Caco-2 (cell line): ENCODE measurements at regions not wholly inside any gene's neighbourhood (a gene's known extent, or its start where the extent isn't known, plus 50 kb on each side); places are given as distances from the start of the nearest gene placed in this dataset.

Experiments used
- BruUV-seq: library from RNA; stranded (reverse); fragments of 400-500 nt; replicated peaks from 2 replicates; lab custom pipeline; 2021; lab: Mats Ljungman, UMichigan
- CTCF ChIA-PET: fragments of 300-600 bp; sonication (Branson Sonifier 250); formaldehyde crosslinking; loops from one replicate; lab custom pipeline; 2022; ENCODE audit warnings: antibody characterized with exemption; lab: Charles Lee
- POLR2A ChIA-PET: fragments of 300-600 bp; sonication (Branson Sonifier 250); formaldehyde crosslinking; loops from one replicate; lab custom pipeline; 2022; ENCODE audit warnings: antibody characterized with exemption; lab: Charles Lee
- DNase-seq, 2 experiments: peaks; one replicate each; pipeline versions ENCODE4 v3.0.0 to v3.0.0-alpha.2; 2020 to 2022
- H3K27me3 ChIP-seq: replicated peaks from 2 replicates; pipeline ENCODE4 v1.6.0; 2011; ENCODE audit warnings: low read length; ENCODE audit not compliant: control insufficient read depth, insufficient read depth
- H3K36me3 ChIP-seq: 2 replicates; pipeline ENCODE4 v1.5.1; 2011; ENCODE audit warnings: low read length; ENCODE audit not compliant: control insufficient read depth, insufficient read depth
- H3K4me1 ChIP-seq: fragments of 250-450 bp; sonication (Bioruptor Pico); 2 replicates; pipeline ENCODE4 v1.5.1; 2020; ENCODE audit warnings: mild to moderate bottlenecking
- H3K4me3 ChIP-seq: 2 replicates; pipeline ENCODE4 v1.5.1; 2011; ENCODE audit warnings: low read depth, mild to moderate bottlenecking, control low read depth, low read length
- H3K9me3 ChIP-seq: fragments of 250-450 bp; sonication (Bioruptor Pico); 2 replicates; pipeline ENCODE4 v1.5.1; 2020; ENCODE audit warnings: mild to moderate bottlenecking, moderate library complexity
- H3K27ac Mint-ChIP-seq: one replicate; pipeline ENCODE4 v1.8.0; 2022; ENCODE audit warnings: mixed read lengths; ENCODE audit not compliant: unreplicated experiment
- H3K27me3 Mint-ChIP-seq: one replicate; pipeline ENCODE4 v1.8.0; 2022; ENCODE audit warnings: mixed read lengths; ENCODE audit not compliant: insufficient read depth, unreplicated experiment
- H3K36me3 Mint-ChIP-seq: one replicate; pipeline ENCODE4 v1.8.0; 2022; ENCODE audit warnings: mild to moderate bottlenecking, mixed read lengths; ENCODE audit not compliant: insufficient read depth, unreplicated experiment
- H3K4me1 Mint-ChIP-seq: one replicate; pipeline ENCODE4 v1.8.0; 2022; ENCODE audit warnings: low read depth, mixed read lengths; ENCODE audit not compliant: unreplicated experiment
- H3K4me3 Mint-ChIP-seq: one replicate; pipeline ENCODE4 v1.8.0; 2022; ENCODE audit warnings: mild to moderate bottlenecking, moderate library complexity, mixed read lengths; ENCODE audit not compliant: unreplicated experiment
- H3K9me3 Mint-ChIP-seq: one replicate; pipeline ENCODE4 v1.8.0; 2022; ENCODE audit warnings: mixed read lengths; ENCODE audit not compliant: unreplicated experiment
- intact Hi-C: fragments of 100-400 bp; cut with micrococcal nuclease; formaldehyde crosslinking; loops from one replicate; pipeline ENCODE4 v1.10.0; 2022; ENCODE audit not compliant: unreplicated experiment
- TF ChIP-seq, protein P1 (sequence below), 2 experiments: fragments of 200-600 bp in 1 of 2; IDR thresholded peaks; 1 replicate in 1 of 2; 2 replicates in 1 of 2; pipeline versions ENCODE4 v1.5.1 to v1.8.0; 2011 to 2022; ENCODE audit warnings: antibody characterized with exemption in 1 of 2, control low read depth in 1 of 2, inconsistent platforms in 1 of 2, low read depth in 1 of 2, low read length in 1 of 2, mild to moderate bottlenecking in 1 of 2, moderate library complexity in 1 of 2; ENCODE audit not compliant: insufficient read depth in 1 of 2, severe bottlenecking in 1 of 2, unreplicated experiment in 1 of 2

DNA sequence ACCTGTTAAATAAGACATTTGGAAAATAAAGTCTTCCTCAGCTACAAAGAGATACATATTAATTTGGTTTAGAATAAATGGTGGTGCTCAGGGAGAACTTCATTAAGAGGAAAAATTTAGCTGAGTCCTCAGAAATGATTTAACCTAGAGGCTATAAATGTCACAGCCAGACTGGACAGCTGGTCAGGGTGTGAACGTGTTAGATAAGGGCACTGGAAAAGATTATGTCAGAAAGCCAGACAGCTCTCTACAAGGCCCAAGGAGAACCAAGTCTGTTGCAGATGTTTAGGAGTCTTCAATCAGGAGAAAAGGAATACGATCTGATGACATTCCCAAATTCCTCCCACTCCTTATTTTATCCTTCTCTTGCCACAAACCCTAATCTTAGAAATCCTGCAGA, 265.2 kb downstream of the MAT2B start:
- Histone ChIP-seq H3K36me3 (no peaks in the 10 kb centered on the region), H3K4me1 (no peaks in the 10 kb centered on the region), H3K9me3 (no peaks in the 10 kb centered on the region), H3K27me3 (no peaks in the 10 kb centered on the region), H3K4me3 (no peak overlapping the region)
- no peak for DNase-seq
- Mint-ChIP-seq H3K36me3 (no peaks in the 10 kb centered on the region), H3K27ac (no peak overlapping the region), H3K4me1 (no peaks in the 10 kb centered on the region), H3K4me3 (no peak overlapping the region), H3K9me3 (no peaks in the 10 kb centered on the region), H3K27me3 (peaks cover 24% of the 10 kb centered on the region)
- CTCF ChIA-PET, result no interaction called here
- POLR2A ChIA-PET, result no interaction called here
- TF ChIP-seq, protein P1, sequence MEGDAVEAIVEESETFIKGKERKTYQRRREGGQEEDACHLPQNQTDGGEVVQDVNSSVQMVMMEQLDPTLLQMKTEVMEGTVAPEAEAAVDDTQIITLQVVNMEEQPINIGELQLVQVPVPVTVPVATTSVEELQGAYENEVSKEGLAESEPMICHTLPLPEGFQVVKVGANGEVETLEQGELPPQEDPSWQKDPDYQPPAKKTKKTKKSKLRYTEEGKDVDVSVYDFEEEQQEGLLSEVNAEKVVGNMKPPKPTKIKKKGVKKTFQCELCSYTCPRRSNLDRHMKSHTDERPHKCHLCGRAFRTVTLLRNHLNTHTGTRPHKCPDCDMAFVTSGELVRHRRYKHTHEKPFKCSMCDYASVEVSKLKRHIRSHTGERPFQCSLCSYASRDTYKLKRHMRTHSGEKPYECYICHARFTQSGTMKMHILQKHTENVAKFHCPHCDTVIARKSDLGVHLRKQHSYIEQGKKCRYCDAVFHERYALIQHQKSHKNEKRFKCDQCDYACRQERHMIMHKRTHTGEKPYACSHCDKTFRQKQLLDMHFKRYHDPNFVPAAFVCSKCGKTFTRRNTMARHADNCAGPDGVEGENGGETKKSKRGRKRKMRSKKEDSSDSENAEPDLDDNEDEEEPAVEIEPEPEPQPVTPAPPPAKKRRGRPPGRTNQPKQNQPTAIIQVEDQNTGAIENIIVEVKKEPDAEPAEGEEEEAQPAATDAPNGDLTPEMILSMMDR (IDR thresholded peaks at IDR 0.05; ENCODE audit: insufficient read depth in 1 of 2, low read depth in 1 of 2, low read length in 1 of 2, severe bottlenecking in 1 of 2, unreplicated experiment in 1 of 2), result no peak
- BruUV-seq, result no TSS peak
- intact Hi-C loops, result no loop called here

DNA sequence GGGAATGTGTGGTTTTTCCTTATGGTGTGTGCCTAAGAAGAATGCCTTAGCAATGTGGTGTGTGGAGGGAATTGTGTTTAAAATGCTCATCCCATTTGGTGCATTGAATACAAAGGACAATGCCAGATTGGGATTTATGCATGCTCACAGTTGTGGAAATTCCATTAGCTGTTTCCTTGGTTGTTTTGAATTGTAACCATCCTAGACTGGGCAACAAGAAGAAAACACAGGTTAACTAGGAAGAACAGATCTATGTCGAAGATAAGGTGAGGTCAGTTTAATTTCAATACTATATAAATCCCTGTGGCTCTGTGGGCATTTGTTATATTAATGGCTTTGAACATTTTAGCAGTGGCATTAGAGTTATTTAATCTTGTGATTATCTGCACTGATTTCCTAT, 266.8 kb downstream of the MAT2B start:
- Mint-ChIP-seq H3K4me1 (no peaks in the 10 kb centered on the region), H3K27me3 (peaks cover 24% of the 10 kb centered on the region), H3K27ac (no peak overlapping the region), H3K36me3 (no peaks in the 10 kb centered on the region), H3K4me3 (no peak overlapping the region), H3K9me3 (no peaks in the 10 kb centered on the region)
- no TSS peak for BruUV-seq
- no peaks in the 10 kb centered on the region for H3K4me1 ChIP-seq
- no peak overlapping the region for H3K4me3 ChIP-seq
- H3K9me3 ChIP-seq, result no peaks in the 10 kb centered on the region
- POLR2A ChIA-PET, result no interaction called here
- no peak for DNase-seq
- no peaks in the 10 kb centered on the region for H3K36me3 ChIP-seq
- intact Hi-C loops, result no loop called here
- TF ChIP-seq, protein P1 (IDR thresholded peaks at IDR 0.05; ENCODE audit: insufficient read depth in 1 of 2, low read depth in 1 of 2, low read length in 1 of 2, severe bottlenecking in 1 of 2, unreplicated experiment in 1 of 2), result no peak
- no peaks in the 10 kb centered on the region for H3K27me3 ChIP-seq
- CTCF ChIA-PET, result no interaction called here

- H3K4me1 Mint-ChIP-seq, result no peaks in the 10 kb centered on the region
- H3K9me3 Mint-ChIP-seq, result no peaks in the 10 kb centered on the region
- no peaks in the 10 kb centered on the region for H3K36me3 Mint-ChIP-seq
- intact Hi-C loops, result no loop called here
- Histone ChIP-seq H3K9me3 (no peaks in the 10 kb centered on the region), H3K36me3 (no peaks in the 10 kb centered on the region), H3K27me3 (no peaks in the 10 kb centered on the region), H3K4me1 (no peaks in the 10 kb centered on the region), H3K4me3 (no peak overlapping the region)
- no peak overlapping the region for H3K4me3 Mint-ChIP-seq
- CTCF ChIA-PET, result no interaction called here
- BruUV-seq, result no TSS peak
- peaks cover 24% of the 10 kb centered on the region for H3K27me3 Mint-ChIP-seq
- POLR2A ChIA-PET, result no interaction called here
- H3K27ac Mint-ChIP-seq, result no peak overlapping the region
- TF ChIP-seq, protein P1 (IDR thresholded peaks at IDR 0.05; ENCODE audit: insufficient read depth in 1 of 2, low read depth in 1 of 2, low read length in 1 of 2, severe bottlenecking in 1 of 2, unreplicated experiment in 1 of 2), result no peak
- DNase-seq, result no peak
These were observed 267.2 kb downstream of the MAT2B start for GRCh38 chr5:163772644-163773043.
